Effector CD4-positive, alpha-beta T cell (primary cell): ENCODE measurements at regions not wholly inside any gene's neighbourhood (a gene's known extent, or its start where the extent isn't known, plus 50 kb on each side); places are given as distances from the start of the nearest gene placed in this dataset.

ENCODE experiments used
- DNase-seq: peaks from one replicate; pipeline ENCODE4 v3.0.0-alpha.2; 2020

GRCh38 chr9:107431461-107431860, 58.1 kb downstream of the KLF4 start:
- no peak for DNase-seq

DNA sequence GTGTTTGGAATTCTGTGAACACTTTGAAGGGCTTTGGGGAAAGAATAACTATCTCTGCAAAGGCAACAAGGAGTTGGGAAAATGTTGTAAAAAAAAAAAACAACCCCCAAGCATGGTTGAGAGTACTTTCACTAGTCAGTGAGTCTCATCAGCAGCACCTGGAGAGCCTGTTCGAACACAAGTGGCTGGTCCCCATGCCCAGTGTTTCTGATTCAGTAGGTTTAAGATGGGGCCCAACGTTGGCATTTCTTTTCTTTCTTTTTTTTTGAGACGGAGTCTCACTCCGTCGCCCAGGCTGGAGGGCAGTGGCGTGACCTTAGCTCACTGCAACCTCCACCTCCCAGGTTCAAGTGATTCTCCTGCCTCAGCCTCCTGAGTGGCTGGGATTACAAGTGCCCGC, 59.5 kb downstream of the KLF4 start:
- no peak for DNase-seq

- DNase-seq: no peak
Measured at GRCh38 chr9:107426126-107426525, 63.4 kb downstream of the KLF4 start.

DNA sequence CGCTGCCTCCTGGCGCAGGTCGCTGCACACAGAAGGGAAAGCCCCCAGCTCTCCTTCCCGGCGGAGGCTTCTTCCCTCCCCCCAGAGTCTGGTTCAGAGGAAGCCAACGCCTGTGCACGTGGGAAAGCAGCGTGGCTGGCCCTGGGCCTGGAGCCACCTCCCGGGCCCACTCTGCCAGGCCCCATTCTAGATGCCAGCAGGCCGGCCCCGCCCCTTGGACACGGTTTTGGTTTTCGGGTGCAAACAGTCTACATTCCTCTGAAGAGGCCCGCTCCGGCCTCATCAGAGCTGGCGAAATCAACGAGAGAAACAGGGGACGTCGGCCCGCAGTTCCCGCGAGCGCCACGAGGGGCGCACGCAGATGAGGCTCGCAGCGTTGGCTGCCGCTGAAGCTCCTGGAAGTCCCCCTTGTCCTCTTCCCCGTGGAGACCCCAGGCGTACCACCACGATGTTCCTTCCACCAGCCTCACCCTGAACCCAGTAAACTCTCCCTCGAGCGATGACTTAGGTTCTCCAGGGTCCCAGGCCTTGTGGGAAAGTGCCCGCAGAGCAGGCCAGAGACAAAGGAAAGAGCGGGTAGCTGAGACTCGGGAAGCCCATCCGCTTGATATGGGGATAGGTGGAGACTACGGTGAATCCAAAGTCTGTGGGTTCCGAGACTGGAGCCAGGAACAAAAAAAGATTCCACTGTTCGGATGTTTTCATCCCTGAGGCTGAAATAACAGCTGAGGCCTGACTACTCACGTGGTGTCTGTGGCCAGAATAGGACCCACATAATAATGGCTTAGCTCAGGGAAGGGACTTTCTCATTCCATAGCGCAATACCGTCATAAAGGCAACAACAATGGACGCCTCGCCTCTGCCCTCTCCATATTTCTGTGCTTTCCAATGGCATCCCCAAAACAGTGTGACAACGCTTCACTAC, 64.2 kb downstream of the KLF4 start:
- DNase-seq: peak; percentile 8

GRCh38 chr9:107423540-107423939, 66.0 kb downstream of the KLF4 start:
- no peak for DNase-seq

DNA sequence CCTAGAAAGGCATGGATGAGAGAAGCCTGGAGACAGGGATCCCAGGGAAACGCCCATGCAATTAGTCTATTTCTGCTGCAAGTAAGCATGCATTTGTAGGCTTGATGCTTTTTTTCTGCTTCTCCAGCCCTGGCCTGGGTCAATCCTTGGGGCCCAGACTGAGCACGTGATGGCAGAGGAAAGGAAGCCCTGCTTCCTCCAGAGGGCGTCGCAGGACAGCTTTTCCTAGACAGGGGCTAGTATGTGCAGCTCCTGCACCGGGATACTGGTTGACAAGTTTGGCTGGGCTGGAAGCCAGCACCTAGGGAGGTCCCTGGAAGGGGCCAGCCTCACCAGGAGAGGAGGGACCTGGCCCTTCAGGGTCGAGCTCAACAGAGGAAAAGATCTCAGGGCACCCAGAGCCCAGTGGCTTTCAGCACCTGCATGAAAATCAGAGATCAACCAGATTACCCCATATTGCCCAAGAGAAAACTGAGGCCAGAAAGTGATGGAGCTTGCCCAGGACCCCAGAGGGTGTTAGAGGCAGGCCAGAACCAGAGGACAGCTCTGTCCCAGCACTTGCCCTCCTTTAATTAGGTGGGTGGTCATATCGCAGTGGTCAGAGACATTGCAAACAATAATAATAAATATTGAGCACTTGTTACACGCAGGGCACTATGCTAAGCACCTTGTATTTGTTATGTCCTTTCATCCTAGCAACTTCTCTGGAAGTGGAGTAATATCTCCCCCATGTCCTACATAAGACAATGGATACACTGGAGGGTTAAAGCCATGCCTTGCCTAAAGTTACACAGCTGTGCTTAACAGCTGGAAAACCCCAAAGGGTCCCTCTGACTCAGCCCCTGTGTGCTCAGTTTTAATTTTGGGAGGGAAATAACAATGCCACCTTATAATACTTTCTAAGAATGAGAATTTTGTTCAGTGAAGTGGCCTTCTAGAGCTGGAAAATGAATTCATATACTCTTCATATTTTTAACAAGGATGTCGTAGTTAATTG, 67.1 kb downstream of the KLF4 start:
- DNase-seq: no peak

DNA sequence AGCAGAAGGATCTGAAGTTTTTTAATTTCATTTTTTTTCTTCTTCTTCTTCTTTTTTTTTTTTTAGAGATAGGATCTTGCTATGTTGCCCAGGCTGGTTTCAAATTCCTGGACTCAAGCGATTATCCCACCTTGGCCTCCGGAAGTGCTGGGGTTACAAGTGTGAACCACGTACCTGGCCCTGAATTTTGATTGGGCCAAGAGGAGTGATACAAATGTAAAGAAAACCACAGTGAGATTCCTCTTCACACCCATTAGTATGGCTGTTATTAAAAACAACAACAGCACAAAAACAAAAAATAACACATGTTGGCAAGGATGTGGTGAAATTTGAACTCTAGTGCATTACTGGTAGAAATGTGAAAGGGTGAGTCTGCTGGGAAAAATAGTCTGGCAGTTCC, 79.1 kb downstream of the KLF4 start:
- no peak for DNase-seq

DNA sequence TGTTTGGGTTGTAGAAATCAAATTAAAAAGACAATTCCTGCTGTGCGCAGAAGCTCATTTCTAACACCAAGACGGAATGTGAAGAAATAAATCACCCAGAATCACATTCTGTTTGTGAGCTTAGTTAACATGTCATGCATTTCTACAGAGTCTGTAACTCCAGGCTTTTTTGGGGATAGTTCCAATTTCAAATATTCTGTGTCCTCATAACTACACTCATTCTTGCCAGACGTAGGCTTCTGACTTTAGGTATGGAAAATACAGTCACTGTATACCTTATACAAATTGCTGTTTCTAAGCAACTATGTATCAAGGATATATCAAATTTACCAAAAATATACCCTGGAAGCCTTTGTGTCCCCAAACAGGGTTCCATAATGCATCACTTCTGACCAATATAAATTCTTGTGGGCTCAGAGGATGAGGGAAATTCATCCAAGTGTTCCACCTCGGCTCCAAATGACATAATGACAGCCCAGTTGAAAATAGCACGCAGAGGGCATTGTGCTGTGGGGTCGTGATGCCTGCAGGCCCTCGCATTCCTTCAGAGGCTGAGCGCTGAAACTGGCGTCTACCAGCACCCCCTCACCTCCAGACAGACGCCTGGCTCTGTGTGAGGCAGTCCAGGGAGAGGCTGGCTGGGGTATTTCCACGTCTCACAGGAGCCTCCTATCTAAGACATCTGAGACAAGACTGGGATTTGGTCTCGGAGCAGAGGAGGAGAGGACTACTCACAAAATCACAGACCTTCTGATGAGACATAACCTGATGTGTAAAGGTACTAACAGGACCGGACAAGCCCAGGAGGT, 79.8 kb downstream of the KLF4 start:
- no peak for DNase-seq

DNA sequence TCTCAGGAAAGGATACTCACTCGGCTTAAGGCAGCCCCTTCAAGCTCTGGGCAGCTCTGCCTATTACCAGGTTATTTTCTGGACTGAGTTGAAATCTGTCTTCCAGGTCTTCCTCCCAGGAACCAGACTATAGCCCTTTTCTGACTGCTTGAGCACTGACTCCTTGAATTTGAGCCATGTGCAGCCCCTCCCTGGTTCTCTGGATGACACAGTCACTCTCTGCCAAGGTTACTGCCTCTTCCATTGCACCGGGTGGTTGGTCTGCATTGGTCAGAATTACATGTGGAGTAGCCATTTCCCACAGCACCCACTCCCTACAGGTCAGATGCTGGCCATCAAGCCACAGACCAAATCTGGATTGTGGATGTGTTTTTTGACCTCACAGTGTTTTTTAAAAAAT, 81.9 kb downstream of the KLF4 start:
- DNase-seq: no peak

DNA sequence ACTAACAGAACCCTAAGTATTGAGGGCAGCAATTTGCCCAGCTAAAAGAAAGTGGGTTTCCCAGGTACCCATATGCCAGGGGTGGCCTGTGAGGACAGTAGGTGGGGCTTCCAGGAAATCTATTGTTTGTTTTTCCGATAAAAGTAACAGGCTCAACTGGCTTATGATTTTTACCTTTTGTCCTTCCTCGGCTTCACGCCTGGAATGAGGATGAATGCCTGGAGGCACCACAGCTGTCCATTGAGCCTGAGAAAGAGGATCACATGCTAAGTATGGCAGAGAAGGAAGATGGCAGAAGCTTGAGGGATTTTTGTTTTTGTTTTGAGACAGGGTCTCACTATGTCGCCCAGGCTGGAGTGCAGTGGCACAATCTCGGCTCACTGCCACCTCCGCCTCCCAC, 84.1 kb downstream of the KLF4 start:
- no peak for DNase-seq

- DNase-seq: no peak
Measured at GRCh38 chr9:107404736-107405135, 84.8 kb downstream of the KLF4 start.

GRCh38 chr9:107404161-107404560, 85.4 kb downstream of the KLF4 start:
- no peak for DNase-seq

DNA sequence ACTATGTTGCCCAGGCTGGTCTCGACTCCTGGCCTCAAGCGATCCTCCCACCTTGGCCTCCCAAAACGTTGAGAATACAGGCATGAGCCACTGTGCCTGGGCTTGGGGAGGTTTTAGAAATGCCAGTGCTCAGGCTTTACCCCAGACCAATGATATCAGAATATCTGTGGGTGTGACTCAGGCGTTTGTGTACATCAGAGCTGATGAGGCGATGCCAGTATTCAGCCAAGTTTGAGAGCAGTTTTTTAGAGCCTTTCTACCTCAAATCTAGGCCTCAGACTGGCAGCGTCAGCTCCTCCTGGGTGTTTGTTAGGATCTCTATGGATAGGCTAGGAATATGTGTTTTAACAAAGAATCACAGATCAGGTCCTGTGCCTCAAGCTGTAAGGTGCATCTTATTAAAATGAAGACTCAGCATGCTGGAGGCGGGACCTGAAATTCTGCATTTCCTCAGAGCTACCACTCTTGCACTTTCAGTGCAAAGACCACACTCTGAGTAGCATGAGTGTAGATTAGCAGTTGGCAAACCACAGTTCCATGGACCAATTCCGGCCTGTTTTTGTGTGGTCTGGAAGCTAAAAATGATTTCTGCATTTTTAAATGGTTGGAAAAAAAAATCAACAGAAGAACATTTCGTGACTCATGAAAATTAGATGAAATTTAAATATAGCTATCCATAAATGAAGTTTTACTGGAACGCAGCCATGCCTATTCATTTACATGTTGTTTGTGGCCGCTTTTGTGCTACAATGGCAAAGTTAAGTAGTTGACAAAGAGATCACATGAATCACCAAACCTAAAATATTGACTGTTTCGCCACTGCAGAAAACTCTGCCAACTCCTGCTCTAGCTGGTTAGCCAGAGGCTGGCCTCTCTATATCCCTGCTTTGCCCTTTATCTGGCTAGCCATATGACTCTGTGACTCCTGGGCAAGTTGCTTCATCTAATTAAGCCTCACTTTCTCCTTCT, 92.2 kb downstream of the KLF4 start:
- no peak for DNase-seq

GRCh38 chr9:107394264-107394663, 95.3 kb downstream of the KLF4 start:
- DNase-seq: no peak

GRCh38 chr9:107390778-107391177, 98.8 kb downstream of the KLF4 start:
- DNase-seq: no peak

- no peak for DNase-seq
Measured at GRCh38 chr9:107390279-107390678, 99.3 kb downstream of the KLF4 start.

- no peak for DNase-seq
Measured at GRCh38 chr9:107389617-107390071, 99.9 kb downstream of the KLF4 start.

GRCh38 chr9:107388890-107389289, 100.7 kb downstream of the KLF4 start:
- DNase-seq: no peak

DNA sequence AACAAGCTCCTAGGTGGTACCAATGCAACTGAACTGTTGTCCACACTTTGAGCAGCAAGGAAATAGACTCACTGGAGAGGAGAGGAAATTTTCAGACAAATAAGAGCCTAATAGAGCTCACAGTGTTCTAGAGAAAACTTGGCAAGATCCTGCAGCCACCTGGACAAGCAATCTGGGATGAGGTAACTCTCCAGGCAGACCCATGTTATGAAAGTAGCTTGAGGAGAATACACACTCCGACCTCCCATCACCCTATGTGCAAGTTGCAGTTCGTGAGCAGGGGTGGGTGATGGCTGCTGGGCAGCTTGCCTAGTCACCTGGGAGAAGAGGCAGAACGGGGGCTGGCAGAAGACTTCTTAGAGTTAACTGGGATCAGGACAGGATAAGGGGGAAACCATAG, 102.2 kb downstream of the KLF4 start:
- no peak for DNase-seq

GRCh38 chr9:107386396-107386795, 103.2 kb downstream of the KLF4 start:
- DNase-seq: no peak
